NCI-H2196 (cell line): ENCODE measurements at regions not wholly inside any gene's neighbourhood (a gene's known extent, or its start where the extent isn't known, plus 50 kb on each side); places are given as distances from the start of the nearest gene placed in this dataset.

Source experiments
- DNase-seq: peaks from one replicate; lab custom pipeline; 2025; ENCODE audit not compliant: unreplicated experiment; lab: John Stamatoyannopoulos, UW

DNA sequence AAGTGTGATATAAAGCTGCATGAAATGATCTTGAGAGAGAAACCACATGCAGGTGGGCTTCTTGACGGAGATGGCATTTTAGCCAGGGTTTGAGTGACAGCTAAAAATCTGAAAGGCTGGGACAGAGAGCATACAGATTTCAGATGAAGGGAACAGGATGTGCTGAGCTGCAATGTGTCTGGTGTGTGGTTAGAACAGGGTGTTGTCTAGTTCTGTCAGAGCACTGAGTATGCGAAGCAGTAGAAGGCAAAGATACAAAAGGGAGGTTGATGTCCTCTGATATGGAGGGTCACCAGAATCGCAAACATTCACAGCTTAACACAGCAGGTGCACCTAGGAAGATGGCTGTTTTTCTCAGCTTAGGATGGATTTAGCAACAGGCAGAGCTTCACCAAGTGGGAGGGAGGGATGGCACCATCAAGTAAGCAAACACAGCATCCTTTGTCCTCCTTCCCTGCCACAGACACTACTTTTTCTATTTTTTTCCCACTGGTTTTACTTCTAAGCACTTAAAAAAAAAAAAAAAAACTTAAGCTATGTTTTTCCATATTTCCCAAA, 182.5 kb downstream of the TMX3 start:
- DNase-seq: no peak

DNA sequence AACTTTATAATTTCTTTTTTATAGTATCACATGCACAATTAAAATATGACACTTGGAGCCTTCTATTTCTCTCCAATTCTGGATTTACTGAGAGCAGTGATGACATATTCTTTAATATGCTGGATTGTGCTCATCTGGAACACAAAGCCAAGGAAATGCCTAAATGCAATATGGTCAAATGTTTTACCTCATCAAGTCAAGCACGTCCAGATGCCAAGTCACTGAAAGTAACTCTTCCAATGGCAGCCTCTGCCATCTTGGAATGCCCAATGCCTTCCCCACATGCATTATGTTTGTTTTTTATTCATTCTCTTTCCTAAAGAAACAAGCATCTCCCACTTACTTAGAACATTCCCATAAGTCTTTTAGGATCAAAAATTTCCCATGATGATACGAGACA, 189.8 kb downstream of the TMX3 start:
- no peak for DNase-seq

DNA sequence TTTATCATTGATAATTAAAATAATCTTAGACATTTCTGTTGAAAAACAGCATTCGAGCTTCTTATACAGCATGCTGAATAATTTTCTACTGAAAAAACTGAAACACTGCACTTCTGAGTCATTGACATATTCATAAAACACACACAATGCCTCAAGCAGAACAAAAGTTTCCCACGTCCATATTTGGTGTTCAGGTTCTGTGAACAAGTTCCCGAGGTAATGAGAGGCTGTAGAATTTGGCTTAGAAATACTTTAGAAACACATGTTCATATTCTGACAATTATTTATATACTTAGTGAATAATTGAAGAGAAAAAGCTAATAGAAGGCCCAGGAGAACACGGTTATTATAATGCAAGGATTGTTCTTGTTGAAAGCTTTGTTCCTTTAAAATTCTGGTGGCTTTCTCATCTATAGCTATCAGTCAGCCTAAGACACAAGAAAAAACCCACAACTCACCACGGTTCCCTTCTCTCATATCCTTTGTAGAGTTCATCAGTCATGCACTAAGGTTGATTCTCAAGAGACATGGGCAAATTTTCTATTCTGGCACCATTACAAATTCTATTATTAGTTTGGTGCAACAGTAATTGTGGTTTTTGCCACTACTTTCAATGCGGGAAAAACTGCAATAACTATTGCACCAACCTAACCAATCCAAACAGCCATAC, 194.4 kb downstream of the TMX3 start:
- no peak for DNase-seq

DNA sequence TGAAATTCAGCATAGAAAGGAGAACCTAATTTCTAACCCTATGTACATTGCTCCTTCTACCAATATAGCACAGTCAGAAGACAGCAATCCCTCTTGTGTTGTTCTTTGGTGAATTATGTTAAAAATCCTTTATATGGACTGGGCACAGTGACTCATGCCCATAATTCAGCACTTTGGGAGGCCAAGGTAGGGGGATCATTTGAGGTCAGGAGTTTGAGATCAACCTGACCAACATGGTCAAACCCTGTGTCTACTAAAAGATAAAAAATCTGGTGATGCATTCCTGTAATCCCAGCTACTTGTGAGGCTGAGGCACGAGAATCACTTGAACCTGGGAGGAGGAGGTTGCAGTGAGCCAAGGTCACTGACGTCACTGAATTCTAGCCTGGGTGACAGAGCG, 195.6 kb downstream of the TMX3 start:
- no peak for DNase-seq

DNA sequence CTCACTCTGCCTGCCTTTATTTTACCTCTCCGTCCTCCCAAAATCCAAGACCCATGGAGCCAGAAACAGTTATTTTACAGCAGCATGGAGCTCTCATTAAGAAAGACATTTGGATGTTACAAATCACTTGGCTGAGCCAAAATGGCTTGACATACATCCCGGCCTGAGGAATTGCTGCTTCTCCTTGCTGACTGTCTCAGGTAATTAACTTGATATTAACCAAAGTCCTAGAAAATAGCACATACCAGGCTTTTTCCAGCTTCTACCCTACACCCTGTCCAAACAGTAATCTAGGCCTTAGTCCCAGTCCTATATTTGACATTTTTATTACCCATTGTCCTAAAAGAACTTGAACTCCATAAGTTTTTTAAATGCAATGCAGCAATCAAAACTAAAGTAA, 205.0 kb downstream of the TMX3 start:
- DNase-seq: no peak

DNA sequence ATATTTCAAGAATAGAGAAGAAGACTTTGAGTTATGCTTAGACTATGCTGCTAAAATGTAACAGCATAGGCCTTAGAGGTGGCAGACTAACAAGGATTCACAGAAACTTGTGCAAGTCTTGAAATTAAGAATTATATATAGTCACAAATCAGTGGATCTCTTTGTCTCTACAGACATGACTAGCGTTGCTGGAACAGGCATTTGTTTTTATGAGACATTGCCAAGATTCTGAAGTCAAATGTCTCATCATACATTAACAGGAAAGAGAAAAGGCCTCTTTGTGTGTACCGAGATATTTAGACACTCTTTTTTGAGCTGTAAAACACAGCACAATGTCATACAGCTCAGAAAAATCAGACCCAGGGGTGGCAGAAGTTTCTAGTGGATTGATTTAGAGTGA, 207.1 kb downstream of the TMX3 start:
- DNase-seq: no peak

DNA sequence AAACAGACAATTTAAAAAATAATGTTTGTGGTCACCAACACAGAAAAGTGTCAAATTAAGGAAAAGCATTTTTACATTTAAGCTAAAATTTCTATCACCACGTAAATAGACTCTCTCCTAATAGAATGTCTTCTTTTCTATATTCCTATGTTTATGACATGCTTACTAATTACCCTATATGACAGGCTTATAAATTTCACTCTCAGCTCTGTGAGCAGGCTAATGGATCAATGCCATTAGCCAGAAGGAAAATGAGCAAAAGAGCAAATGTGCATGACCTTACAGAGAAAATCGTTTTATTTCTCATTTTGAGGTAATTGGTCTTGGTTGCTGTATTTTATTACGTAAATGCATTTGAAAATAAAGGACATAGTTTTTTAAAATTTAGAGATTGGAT, 209.7 kb downstream of the TMX3 start:
- DNase-seq: no peak

DNA sequence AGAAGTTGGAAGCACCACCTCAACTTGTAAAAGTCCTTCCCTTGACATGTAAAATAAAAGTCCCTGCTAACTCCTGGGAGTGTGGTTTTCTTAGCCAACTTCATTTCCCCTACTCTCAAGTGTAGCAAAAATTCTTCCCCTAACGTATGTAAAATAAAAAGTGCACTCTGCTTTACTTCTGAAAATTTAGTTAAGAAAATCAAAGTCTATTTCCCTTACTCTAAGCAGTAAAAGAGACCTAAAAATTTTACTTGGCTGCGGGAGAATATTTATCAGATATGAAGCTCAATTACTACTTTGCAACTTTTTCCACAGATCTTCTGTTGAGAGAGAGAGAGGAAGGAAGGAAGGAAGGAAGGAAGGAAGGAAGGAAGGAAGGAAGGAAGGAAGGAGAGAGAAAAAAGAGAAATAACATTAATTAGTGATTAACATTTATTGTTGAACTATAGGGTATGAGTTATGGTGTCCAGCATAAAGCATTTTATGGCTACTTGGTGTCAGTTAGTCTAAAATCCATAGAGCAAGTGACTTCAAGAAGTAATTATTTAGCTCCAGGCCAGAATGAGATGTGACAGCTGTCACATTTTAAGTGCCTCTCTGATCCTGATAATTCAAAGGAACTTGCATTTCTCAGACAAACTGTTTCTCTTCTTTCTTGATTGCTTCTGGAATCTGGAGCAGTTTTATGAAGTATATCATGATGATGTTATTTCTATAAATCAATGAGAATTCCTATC, 210.3 kb downstream of the TMX3 start:
- DNase-seq: no peak

DNA sequence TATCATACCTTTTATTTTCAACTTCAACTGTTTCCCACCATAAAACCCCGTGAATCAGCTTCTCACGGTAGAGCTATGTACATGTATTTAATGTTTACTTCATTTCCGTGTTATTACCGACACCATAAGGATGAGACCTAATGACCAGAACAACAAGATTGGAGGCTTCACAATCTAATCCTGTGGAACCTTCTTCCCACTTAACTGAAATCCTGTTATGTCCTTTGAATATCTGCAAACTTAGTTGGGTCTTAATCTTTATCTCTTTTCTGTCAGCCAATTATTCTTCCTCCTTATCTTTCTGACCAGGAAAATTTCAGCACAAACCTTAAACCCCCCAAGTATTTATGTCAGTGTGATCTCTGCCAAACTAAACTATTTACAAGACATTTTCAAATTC, 214.4 kb downstream of the TMX3 start:
- DNase-seq: no peak

DNA sequence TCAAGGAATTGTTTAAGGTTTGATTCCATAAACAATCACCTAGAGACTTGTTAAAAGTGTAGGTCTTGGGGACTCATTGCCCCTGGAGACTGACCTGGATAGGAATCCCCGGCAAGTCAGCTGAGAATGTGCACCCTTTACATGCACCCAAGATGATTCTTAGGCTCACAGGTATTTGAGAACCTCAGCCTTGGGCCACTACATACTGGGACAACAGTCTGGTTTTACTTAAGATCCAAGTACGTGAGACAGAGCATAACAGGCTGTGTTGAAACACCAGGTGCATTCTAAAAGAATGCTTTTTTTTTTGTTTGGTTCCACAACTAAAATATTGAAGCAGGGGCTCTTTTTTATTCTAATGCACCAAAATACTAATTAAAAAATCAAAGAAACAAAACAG, 215.8 kb downstream of the TMX3 start:
- no peak for DNase-seq

DNA sequence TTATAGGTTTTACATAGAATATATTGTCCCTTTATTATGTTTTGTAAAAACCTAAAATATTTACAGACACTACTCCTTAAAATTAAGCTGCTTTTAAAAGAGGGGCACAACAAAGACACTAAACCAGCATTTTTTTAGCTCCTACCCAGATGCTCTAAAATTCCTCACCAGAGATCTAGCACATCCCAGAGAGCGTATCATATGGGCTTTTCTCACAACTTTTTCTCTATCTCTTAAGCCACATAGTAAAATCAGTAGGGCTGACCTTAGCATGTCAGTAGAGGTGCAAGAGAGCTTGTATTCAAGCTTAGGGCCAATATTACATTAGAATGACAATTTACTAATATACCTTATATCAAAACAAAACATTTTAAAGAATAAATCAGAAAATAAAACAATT, 216.3 kb downstream of the TMX3 start:
- DNase-seq: no peak

DNA sequence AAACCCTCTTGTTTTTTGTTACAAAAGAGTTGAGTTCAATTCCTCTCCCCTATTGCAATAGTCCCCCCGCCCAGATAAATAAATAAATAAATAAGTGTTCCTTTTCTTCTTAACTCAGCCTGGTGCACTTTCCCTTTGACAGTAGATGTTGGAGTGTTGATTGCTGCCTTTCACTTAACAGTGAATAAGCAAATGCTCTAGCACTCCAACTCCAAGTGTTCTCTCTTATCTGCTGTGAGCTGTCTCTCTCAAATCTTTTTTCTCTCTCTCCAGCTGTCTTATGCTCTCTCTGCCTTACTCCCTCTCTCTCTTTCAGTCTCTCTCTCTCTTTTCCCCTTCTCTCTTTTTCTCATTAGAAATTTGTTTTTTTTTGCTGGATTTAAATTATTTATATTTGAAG, 216.7 kb downstream of the TMX3 start:
- no peak for DNase-seq

DNA sequence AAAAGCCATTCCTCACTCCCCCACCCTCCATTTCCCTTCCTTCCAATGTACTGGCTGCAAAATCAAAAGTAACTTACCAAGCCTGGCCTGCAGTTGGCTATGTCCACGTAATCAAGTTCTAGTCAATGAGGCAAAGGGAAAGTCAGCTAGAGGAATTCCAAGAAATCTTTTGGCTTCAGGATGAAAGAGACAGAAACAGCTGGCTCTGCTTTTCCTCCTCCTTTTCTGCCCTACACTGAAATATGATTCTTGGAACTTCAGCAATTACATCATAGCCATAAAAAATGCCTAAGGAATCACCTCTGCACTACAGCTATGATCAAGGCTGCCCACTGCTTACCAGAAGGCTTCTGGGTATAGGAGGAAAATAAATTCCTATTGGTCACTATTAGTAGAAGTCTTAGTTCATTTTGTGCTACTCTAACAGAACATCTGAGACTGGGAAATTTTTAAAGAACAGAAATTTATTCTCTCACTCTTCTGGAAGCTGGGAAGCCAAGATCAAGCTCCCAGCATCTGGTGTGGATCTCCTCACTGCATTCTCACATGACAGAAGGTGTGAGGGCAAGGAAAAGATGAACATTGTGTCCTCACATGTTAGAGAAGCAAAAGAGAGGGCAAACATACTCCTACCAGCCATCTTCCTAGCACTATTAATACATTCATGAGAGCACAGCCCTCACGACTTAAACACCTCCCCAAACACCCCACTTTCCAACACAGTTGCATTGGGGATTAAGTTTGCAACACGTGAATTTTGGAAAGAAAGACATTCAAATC, 219.9 kb downstream of the TMX3 start:
- DNase-seq: no peak

DNA sequence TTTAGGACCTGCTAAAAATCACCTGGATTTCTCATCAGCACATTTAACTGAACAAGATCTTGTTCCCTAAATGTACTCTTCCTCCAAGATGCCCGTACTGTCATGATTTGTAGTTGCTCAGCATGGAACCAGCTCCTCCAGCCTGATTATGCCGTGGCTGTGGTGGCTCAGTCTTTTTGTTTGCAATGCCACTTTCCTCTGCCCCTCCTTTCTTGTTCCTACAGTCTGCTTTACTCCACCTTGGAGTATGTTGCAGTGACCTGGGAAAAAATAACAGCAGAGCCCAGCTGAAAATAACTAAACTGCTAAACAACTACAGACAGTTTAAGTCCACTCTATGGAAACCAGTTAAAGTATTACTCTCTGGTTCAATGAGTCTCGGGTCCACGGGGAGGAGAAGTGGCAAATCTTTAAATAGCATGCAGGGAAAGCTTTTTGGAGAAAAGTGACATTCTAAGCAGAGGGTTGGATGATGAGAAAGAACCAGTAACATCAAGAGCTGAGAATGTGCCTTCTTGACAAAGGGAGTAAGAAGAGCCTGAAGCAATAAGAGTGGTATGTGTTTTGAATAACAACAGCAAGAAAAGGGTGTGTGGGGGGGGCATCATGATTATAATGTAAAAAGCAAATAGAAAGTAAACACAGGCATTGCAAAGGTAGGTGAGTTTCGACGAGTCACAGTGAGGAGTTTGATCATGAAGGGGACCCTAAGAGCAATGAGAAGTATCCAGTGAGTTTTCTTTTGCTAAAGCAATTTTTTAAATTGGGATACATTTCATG, 225.7 kb downstream of the TMX3 start:
- no peak for DNase-seq

DNA sequence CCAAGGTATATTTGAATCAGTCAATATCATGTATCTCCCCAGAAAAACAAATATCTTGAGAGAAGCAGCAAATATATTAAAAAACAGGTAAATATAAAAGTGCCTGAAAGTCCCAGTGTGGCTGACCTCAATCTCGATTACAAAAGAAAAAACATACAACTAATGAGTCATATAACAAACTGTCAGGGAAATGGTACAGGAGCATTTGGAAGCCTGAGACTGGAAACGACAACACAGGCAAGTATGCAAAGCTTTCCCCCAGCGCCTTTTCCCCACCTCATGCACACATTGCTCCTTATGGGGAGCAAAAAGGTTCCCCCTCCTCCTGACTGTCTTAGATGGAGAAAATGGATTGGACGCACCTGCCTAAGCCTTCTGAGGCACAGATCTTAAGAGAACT, 230.7 kb downstream of the TMX3 start:
- DNase-seq: no peak

DNA sequence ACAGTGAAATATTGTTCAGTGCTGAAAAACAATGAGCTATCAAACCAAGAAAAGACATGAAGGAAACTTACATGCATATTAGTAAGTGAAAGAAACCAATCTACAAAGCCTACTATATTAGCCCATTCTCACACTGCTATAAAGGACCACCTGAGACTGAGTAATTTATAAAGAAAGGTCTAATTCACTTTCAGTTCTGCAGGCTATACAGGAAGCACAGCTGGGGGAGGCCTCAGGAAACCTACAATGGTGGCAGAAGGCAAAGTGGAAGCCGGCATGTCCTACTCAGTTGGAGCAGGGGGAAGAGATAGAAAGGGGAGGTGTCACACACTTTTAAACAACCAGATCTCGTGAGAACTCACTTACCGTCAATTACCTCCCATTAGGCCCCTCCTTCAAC, 232.1 kb downstream of the TMX3 start:
- DNase-seq: no peak

DNA sequence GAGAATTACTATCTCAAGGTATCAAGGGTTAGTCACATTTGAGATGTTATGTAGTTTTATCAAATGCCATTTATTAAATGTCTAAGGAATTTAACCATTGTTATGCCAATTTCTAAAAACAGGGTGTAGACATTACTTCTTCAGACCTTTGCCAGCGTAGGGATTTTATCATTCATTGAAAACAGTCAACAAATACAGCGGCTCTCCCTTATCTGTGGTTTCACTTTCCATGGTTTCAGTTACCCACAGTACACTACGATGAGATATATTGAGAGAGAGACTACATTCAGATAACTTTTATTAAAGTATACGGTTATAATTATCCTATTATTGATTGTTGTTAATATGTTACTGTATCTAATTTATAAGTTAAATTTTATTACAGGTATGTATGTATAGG, 234.7 kb downstream of the TMX3 start:
- no peak for DNase-seq

DNA sequence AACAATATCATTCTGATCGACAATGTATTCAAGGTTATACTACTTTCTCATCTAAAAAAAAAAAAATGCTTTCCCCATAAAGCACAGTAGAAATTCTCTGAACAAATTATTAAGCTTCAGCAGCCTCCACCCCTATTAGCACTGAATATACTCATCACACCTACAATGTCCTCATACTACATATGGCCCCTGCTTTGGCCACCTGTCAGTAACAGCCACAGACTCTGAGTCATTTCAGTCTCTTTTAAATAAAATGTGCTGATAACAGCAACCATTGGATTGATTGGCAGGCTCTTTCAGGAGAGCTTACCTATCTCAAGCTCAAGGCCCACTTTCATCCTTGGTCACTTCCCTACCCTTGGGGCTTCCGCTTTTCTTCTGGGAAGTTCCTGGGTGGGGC, 236.7 kb downstream of the TMX3 start:
- no peak for DNase-seq

DNA sequence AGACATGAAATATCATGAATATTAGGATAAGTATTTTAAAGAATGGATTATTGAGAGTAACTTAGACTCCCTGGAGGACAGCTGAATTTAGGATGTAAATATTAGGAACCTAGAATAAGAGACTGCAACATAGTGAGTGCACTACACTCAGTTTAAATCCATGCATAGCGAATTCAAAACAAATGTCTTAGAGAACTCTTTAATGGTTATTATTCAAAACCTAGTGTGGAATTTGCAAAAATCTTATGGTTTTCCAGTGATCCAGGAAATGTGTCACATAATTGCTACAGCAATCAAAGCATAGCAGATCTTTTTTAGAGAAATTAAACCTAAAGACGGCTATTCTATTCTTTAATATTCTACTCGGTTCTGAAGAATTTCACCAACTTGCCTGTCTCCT, 239.0 kb downstream of the TMX3 start:
- DNase-seq: no peak

DNA sequence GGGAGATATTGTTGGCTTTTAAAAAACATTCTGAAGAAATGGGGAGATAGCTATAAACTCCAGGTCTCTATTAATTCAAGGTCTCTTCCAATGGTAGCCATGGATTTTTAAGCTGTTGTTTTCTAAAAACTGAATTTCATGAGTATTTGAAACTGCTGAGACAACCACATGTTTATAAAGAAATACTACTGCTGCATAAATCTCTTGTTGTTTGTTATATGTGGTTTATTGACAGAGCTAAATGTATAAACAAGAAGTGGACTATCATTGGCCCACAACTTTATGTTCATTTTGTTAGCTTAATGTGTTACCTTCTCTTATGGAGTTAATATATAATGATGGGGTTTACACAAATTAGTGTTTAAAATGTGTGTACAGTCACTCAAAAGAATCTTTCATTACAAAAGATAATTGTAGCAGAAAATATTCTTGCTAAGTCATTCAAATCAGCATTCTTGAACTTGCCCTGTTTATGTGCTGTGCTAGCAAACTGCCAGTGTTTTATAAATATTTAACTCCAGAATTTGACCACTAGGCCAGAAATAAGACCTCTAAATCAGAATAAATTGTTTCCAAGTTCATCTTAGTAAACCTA, 242.1 kb downstream of the TMX3 start:
- DNase-seq: no peak
